DND-41 (cell line): ENCODE measurements at regions not wholly inside any gene's neighbourhood (a gene's known extent, or its start where the extent isn't known, plus 50 kb on each side); places are given as distances from the start of the nearest gene placed in this dataset.

ENCODE experiments used
- ATAC-seq: fragments of 200-7000 bp; cut with Tn5 transposase; 3 replicates; pipeline ENCODE4 v1.9.1; 2021; ENCODE audit warnings: low read depth; ENCODE audit not compliant: insufficient read depth
- DNase-seq: peaks from one replicate; pipeline ENCODE4 v3.0.0-alpha.2; 2020
- H2AFZ ChIP-seq: 2 replicates; pipeline ENCODE4 v1.6.0; 2012; ENCODE audit warnings: low read depth, low read length
- H3K27ac ChIP-seq: 2 replicates; pipeline ENCODE4 v1.5.1; 2012; ENCODE audit warnings: low read length, inconsistent platforms
- H3K27me3 ChIP-seq: fragments of 200-600 bp; sonication (generic); 2 replicates; pipeline ENCODE4 v1.6.0; 2012; ENCODE audit warnings: low read length, mild to moderate bottlenecking, inconsistent platforms; ENCODE audit not compliant: insufficient read depth, poor library complexity
- H3K36me3 ChIP-seq: 2 replicates; pipeline ENCODE4 v1.5.1; 2012; ENCODE audit warnings: low read length, inconsistent platforms; ENCODE audit not compliant: insufficient read depth
- H3K4me1 ChIP-seq: 2 replicates; pipeline ENCODE4 v1.5.1; 2012; ENCODE audit warnings: mild to moderate bottlenecking, low read length; ENCODE audit not compliant: insufficient read depth
- H3K4me2 ChIP-seq: 2 replicates; pipeline ENCODE4 v1.6.0; 2012; ENCODE audit warnings: mild to moderate bottlenecking, moderate library complexity, low read length, inconsistent platforms; ENCODE audit not compliant: insufficient read depth
- H3K4me3 ChIP-seq, 2 experiments: fragments of 200-600 bp in 1 of 2; shearing (Covaris generic) in 1 of 2; 2 replicates each; pipeline ENCODE4 v1.5.1; 2012 to 2016; ENCODE audit warnings: inconsistent platforms in 2 of 2, low read length in 2 of 2, mild to moderate bottlenecking in 2 of 2, low read depth in 1 of 2, moderate library complexity in 1 of 2
- H3K79me2 ChIP-seq: 2 replicates; pipeline ENCODE4 v1.6.0; 2012; ENCODE audit warnings: low read length, inconsistent platforms; ENCODE audit not compliant: insufficient read depth
- H3K9ac ChIP-seq: 2 replicates; pipeline ENCODE4 v1.6.0; 2012; ENCODE audit warnings: low read depth, mild to moderate bottlenecking, inconsistent platforms, low read length, moderate library complexity
- H3K9me3 ChIP-seq: 2 replicates; pipeline ENCODE4 v1.5.1; 2012; ENCODE audit warnings: low read length, moderate library complexity, mild to moderate bottlenecking, inconsistent platforms; ENCODE audit not compliant: insufficient read depth, severe bottlenecking
- H4K20me1 ChIP-seq: 2 replicates; pipeline ENCODE4 v1.6.0; 2012; ENCODE audit warnings: low read length; ENCODE audit not compliant: insufficient read depth
- EZH2 ChIP-seq: IDR thresholded peaks from 3 replicates; pipeline ENCODE4 v1.6.1; 2012; ENCODE audit warnings: borderline replicate concordance, low read depth, mild to moderate bottlenecking, moderate library complexity, low read length, inconsistent platforms; ENCODE audit not compliant: severe bottlenecking
- TF ChIP-seq, protein P1 (sequence below): IDR thresholded peaks from 2 replicates; pipeline ENCODE4 v1.5.1; 2012; ENCODE audit warnings: borderline replicate concordance, low read length, moderate library complexity, mild to moderate bottlenecking; ENCODE audit not compliant: poor library complexity, severe bottlenecking; ENCODE audit errors: extremely low read depth

DNA sequence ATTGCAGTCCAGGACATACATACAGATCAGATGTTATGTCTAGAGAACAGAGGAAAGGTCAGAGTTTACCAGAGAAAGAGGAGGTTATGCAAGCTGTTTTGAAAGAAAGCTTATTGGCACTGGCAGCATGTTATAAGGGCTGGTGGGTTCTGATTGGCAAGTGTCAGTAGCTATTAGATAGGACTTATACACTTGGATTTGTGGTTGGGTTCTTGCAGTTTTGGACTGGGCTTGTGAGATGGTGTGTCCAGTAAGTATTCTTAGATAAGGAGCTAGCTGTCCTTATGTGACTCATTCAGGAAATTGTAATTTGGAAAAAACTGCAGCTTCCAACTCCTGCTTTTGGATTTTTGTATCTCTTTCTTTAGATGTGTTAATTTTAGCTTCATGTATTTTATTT is 130.7 kb upstream of the NAMPT start:
- H2AFZ ChIP-seq: no peak overlapping the region
- no peak overlapping the region for H3K4me3 ChIP-seq
- TF ChIP-seq EZH2: no peak
- H3K4me1 ChIP-seq: no peaks in the 10 kb centered on the region
- no peak overlapping the region for H3K9ac ChIP-seq
- no peaks in the 10 kb centered on the region for H3K9me3 ChIP-seq
- H3K79me2 ChIP-seq: no peaks in the 10 kb centered on the region
- DNase-seq (no peak), ATAC-seq (no peak)
- H3K27ac ChIP-seq: no peak overlapping the region
- peaks cover 15% of the 10 kb centered on the region for H3K27me3 ChIP-seq
- no peaks in the 10 kb centered on the region for H3K36me3 ChIP-seq
- H3K4me2 ChIP-seq: no peak overlapping the region
- no peaks in the 10 kb centered on the region for H4K20me1 ChIP-seq

DNA sequence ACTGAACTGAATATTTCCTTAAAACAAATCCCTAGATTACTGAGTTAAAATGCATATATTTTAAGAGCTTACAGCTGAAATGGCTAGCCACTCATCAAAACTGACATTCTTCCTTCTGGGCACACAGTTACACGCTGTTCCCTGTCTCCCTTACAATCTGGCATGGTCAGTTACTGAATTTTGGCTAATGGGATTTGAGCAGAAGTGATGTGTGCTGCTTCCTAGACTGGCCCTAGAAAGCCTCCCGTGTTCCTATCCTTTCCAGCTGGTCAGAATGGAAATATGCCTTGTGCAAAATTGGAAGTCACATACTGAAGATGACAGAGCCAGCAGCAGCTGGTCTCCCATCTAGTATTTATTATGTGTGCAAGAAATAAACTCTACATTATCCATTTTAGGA is 128.7 kb upstream of the NAMPT start:
- no peak overlapping the region for H3K9ac ChIP-seq
- H3K4me2 ChIP-seq: no peak overlapping the region
- no peak for DNase-seq
- no peak for TF ChIP-seq EZH2
- TF ChIP-seq, protein P1, sequence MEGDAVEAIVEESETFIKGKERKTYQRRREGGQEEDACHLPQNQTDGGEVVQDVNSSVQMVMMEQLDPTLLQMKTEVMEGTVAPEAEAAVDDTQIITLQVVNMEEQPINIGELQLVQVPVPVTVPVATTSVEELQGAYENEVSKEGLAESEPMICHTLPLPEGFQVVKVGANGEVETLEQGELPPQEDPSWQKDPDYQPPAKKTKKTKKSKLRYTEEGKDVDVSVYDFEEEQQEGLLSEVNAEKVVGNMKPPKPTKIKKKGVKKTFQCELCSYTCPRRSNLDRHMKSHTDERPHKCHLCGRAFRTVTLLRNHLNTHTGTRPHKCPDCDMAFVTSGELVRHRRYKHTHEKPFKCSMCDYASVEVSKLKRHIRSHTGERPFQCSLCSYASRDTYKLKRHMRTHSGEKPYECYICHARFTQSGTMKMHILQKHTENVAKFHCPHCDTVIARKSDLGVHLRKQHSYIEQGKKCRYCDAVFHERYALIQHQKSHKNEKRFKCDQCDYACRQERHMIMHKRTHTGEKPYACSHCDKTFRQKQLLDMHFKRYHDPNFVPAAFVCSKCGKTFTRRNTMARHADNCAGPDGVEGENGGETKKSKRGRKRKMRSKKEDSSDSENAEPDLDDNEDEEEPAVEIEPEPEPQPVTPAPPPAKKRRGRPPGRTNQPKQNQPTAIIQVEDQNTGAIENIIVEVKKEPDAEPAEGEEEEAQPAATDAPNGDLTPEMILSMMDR: no peak
- no peaks in the 10 kb centered on the region for H4K20me1 ChIP-seq
- H3K27me3 ChIP-seq: peaks cover 17% of the 10 kb centered on the region
- H3K4me3 ChIP-seq: no peak overlapping the region
- ATAC-seq: no peak
- no peaks in the 10 kb centered on the region for H3K9me3 ChIP-seq
- no peak overlapping the region for H2AFZ ChIP-seq
- H3K4me1 ChIP-seq: no peaks in the 10 kb centered on the region
- H3K36me3 ChIP-seq: no peaks in the 10 kb centered on the region
- H3K79me2 ChIP-seq: no peaks in the 10 kb centered on the region
- no peak overlapping the region for H3K27ac ChIP-seq

DNA sequence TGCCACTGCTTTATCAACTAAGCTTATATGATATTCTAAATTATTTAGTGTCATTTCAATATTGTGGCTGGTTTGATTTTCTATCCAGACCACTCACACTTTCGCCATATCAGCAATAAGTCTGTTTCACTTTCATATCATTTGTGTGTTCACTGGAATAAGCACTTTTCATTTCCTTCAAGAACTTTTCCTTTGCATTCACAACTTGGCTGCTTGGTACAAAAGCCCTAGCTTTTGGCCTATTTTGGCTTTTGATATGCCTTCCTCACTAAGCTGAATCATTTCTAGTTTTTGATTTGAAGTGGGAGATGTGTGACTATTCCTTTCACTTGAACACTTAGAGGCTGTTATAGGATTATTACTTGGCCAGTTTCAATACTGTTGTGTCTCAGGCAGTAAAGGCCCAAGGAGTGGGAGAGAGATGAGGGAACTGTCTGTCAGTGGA is 120.9 kb upstream of the NAMPT start:
- Histone ChIP-seq H3K36me3 (no peaks in the 10 kb centered on the region), H3K27ac (no peak overlapping the region), H2AFZ (no peak overlapping the region), H3K4me3 (no peak overlapping the region), H3K27me3 (peaks cover 22% of the 10 kb centered on the region), H3K9me3 (no peaks in the 10 kb centered on the region), H3K9ac (no peak overlapping the region), H3K79me2 (no peaks in the 10 kb centered on the region), H4K20me1 (no peaks in the 10 kb centered on the region), H3K4me1 (no peaks in the 10 kb centered on the region), H3K4me2 (no peak overlapping the region)
- no peak for TF ChIP-seq EZH2
- TF ChIP-seq, protein P1: no peak
- ATAC-seq (no peak), DNase-seq (no peak)

DNA sequence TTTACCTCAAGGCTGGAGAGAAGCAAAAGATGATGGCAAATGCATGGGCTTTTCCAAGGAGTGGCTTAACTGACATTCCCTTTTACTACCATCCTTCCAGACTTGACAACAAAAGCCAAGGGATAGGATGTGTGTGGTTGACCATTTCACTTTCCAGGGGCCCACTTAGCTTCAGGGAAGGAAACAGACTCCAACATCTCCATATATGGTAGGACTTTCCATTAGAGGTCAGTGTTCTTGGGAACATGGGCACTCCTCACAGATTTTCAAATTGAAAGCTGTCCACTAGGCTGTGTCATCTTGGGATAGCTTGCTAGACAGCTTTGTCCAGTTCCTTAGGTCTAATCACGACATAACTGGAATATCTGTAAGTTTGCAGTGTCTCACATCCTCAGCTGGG is 118.1 kb upstream of the NAMPT start:
- Histone ChIP-seq H4K20me1 (no peaks in the 10 kb centered on the region), H3K4me1 (no peaks in the 10 kb centered on the region), H3K27ac (no peak overlapping the region), H3K4me2 (no peak overlapping the region), H3K27me3 (peaks cover 23% of the 10 kb centered on the region), H3K9ac (no peak overlapping the region), H2AFZ (no peak overlapping the region), H3K36me3 (no peaks in the 10 kb centered on the region), H3K9me3 (no peaks in the 10 kb centered on the region), H3K4me3 (no peak overlapping the region), H3K79me2 (no peaks in the 10 kb centered on the region)
- DNase-seq: no peak
- TF ChIP-seq, protein P1: no peak
- no peak for TF ChIP-seq EZH2
- no peak for ATAC-seq
